ENCODE measurements at regions not wholly inside any gene's neighbourhood (a gene's known extent, or its start where the extent isn't known, plus 50 kb on each side); places are given as distances from the start of the nearest gene placed in this dataset.

DNA sequence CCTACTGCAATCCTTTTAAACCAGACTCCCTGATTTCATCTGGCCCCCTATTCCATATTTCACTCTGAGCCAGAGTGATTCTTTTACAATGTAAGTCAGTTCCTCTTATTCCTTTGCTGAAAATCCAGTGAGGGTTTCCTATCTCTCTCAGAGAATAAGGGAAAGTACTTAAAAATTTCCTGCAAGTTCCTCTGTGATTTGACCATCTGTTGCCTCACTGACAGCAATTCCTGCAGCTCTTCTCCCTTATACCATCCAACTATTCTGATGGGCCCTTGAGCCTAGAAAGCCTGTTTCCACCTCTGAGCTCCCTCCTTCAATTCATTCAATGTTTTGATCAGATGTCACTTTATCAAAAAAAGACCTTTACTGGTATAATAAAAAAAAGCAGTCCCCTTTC is 317.1 kb upstream of the CCNH start:
- TF ChIP-seq, protein P1, sequence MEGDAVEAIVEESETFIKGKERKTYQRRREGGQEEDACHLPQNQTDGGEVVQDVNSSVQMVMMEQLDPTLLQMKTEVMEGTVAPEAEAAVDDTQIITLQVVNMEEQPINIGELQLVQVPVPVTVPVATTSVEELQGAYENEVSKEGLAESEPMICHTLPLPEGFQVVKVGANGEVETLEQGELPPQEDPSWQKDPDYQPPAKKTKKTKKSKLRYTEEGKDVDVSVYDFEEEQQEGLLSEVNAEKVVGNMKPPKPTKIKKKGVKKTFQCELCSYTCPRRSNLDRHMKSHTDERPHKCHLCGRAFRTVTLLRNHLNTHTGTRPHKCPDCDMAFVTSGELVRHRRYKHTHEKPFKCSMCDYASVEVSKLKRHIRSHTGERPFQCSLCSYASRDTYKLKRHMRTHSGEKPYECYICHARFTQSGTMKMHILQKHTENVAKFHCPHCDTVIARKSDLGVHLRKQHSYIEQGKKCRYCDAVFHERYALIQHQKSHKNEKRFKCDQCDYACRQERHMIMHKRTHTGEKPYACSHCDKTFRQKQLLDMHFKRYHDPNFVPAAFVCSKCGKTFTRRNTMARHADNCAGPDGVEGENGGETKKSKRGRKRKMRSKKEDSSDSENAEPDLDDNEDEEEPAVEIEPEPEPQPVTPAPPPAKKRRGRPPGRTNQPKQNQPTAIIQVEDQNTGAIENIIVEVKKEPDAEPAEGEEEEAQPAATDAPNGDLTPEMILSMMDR (IDR thresholded peaks at IDR 0.05) = no peak
- TF ChIP-seq POLR2A (IDR thresholded peaks at IDR 0.05) (no peak), POLR2AphosphoS5 (IDR thresholded peaks at IDR 0.05) (no peak)

Measured in breast epithelium (tissue), 3 donors.